GM18861 (cell line): ENCODE measurements at regions not wholly inside any gene's neighbourhood (a gene's known extent, or its start where the extent isn't known, plus 50 kb on each side); places are given as distances from the start of the nearest gene placed in this dataset.

Experiments
- ATAC-seq: cut with Tn5 transposase; IDR thresholded peaks from one replicate; pipeline ENCODE4 v1.9.1; 2021; ENCODE audit not compliant: unreplicated experiment

- ATAC-seq = no peak
Measured at GRCh38 chr16:16865374-16865773, 486.4 kb downstream of the NPIPA7 start.

GRCh38 chr16:16867973-16868372 lies 489.0 kb downstream of the NPIPA7 start:
- no peak for ATAC-seq

- ATAC-seq = no peak
Measured at GRCh38 chr16:16868727-16869126, 489.8 kb downstream of the NPIPA7 start.

- ATAC-seq = no peak
Measured at GRCh38 chr16:16869746-16870145, 490.8 kb downstream of the NPIPA7 start.

GRCh38 chr16:16871196-16871595 lies 492.3 kb downstream of the NPIPA7 start:
- ATAC-seq = no peak

- ATAC-seq = no peak
Measured at GRCh38 chr16:16877061-16877460, 498.1 kb downstream of the NPIPA7 start.

GRCh38 chr16:16879567-16880251 lies 500.8 kb downstream of the NPIPA7 start:
- no peak for ATAC-seq

- no peak for ATAC-seq
Measured at GRCh38 chr16:16881814-16882213, 502.9 kb downstream of the NPIPA7 start.

GRCh38 chr16:16882766-16883165 lies 503.8 kb downstream of the NPIPA7 start:
- no peak for ATAC-seq

- no peak for ATAC-seq
Measured at GRCh38 chr16:16884451-16884850, 505.5 kb downstream of the NPIPA7 start.

GRCh38 chr16:16887193-16887592 lies 508.3 kb downstream of the NPIPA7 start:
- no peak for ATAC-seq

GRCh38 chr16:16890964-16891363 lies 512.0 kb downstream of the NPIPA7 start:
- ATAC-seq = no peak

GRCh38 chr16:16904601-16905000 lies 525.7 kb downstream of the NPIPA7 start:
- ATAC-seq = no peak

- ATAC-seq = no peak
Measured at GRCh38 chr16:16905850-16906249, 526.9 kb downstream of the NPIPA7 start.

- no peak for ATAC-seq
Measured at GRCh38 chr16:16907089-16907488, 528.1 kb downstream of the NPIPA7 start.

- no peak for ATAC-seq
Measured at GRCh38 chr16:16908077-16908476, 529.1 kb downstream of the NPIPA7 start.

GRCh38 chr16:16909126-16909525 lies 530.2 kb downstream of the NPIPA7 start:
- no peak for ATAC-seq

GRCh38 chr16:16910666-16911065 lies 531.7 kb downstream of the NPIPA7 start:
- no peak for ATAC-seq

GRCh38 chr16:16915771-16916170 lies 536.8 kb downstream of the NPIPA7 start:
- no peak for ATAC-seq

GRCh38 chr16:16917191-16917785 lies 538.3 kb downstream of the NPIPA7 start:
- no peak for ATAC-seq

GRCh38 chr16:16923479-16923878 lies 544.5 kb downstream of the NPIPA7 start:
- ATAC-seq = no peak

- no peak for ATAC-seq
Measured at GRCh38 chr16:16924613-16925012, 545.7 kb downstream of the NPIPA7 start.

GRCh38 chr16:16925432-16925831 lies 545.3 kb downstream of the XYLT1 start:
- ATAC-seq = no peak
